ENCODE measurements at regions not wholly inside any gene's neighbourhood (a gene's known extent, or its start where the extent isn't known, plus 50 kb on each side); places are given as distances from the start of the nearest gene placed in this dataset.

- no peak for DNase-seq (ENCODE audit: low spot score)
- TF ChIP-seq CTCF (IDR thresholded peaks at IDR 0.05; ENCODE audit: extremely low read depth, missing control alignments): no peak
Measured at GRCh38 chr5:93165559-93165958, 415.5 kb downstream of the NR2F1-AS1 start.

- TF ChIP-seq CTCF (IDR thresholded peaks at IDR 0.05; ENCODE audit: extremely low read depth, missing control alignments): no peak
- no peak for DNase-seq (ENCODE audit: low spot score)
Measured at GRCh38 chr5:93164690-93165089, 416.3 kb downstream of the NR2F1-AS1 start.

- no peak for TF ChIP-seq CTCF (IDR thresholded peaks at IDR 0.05; ENCODE audit: extremely low read depth, missing control alignments)
- no peak for DNase-seq (ENCODE audit: low spot score)
Measured at GRCh38 chr5:93163010-93163663, 417.9 kb downstream of the NR2F1-AS1 start.

GRCh38 chr5:93161661-93162654, 419.1 kb downstream of the NR2F1-AS1 start:
- DNase-seq (ENCODE audit: low spot score): no peak
- TF ChIP-seq CTCF (IDR thresholded peaks at IDR 0.05; ENCODE audit: extremely low read depth, missing control alignments): no peak

- no peak for DNase-seq (ENCODE audit: low spot score)
- no peak for TF ChIP-seq CTCF (IDR thresholded peaks at IDR 0.05; ENCODE audit: extremely low read depth, missing control alignments)
Measured at GRCh38 chr5:93158841-93159240, 422.2 kb downstream of the NR2F1-AS1 start.

- no peak for TF ChIP-seq CTCF (IDR thresholded peaks at IDR 0.05; ENCODE audit: extremely low read depth, missing control alignments)
- no peak for DNase-seq (ENCODE audit: low spot score)
Measured at GRCh38 chr5:93156566-93156965, 424.5 kb downstream of the NR2F1-AS1 start.

- no peak for TF ChIP-seq CTCF (IDR thresholded peaks at IDR 0.05; ENCODE audit: extremely low read depth, missing control alignments)
- DNase-seq (ENCODE audit: low spot score): no peak
Measured at GRCh38 chr5:93154535-93154934, 426.5 kb downstream of the NR2F1-AS1 start.

Data from GM20000 (cell line).